IgD-negative memory B cell (primary cell): ENCODE measurements at regions not wholly inside any gene's neighbourhood (a gene's known extent, or its start where the extent isn't known, plus 50 kb on each side); places are given as distances from the start of the nearest gene placed in this dataset.
"Not testable (repeated sequence)": the region's sequence is repeated elsewhere in the genome, so short reads cannot be mapped to it uniquely, and the experiment has no call there.

Experiments
- H3K27ac Mint-ChIP-seq, 3 donors: one replicate each; pipeline ENCODE4 v1.8.0; 2020 to 2022; ENCODE audit warnings: mild to moderate bottlenecking in 3 of 3, mixed read lengths in 3 of 3, moderate library complexity in 1 of 3
- H3K27me3 Mint-ChIP-seq: one replicate; pipeline ENCODE4 v1.8.0; 2021; ENCODE audit warnings: mixed read lengths
- H3K36me3 Mint-ChIP-seq: one replicate; pipeline ENCODE4 v1.8.0; 2020; ENCODE audit warnings: mild to moderate bottlenecking, mixed read lengths
- H3K4me1 Mint-ChIP-seq, 3 donors: one replicate each; pipeline ENCODE4 v1.8.0; 2020 to 2022; ENCODE audit warnings: mixed read lengths in 3 of 3, mild to moderate bottlenecking in 1 of 3
- H3K4me3 Mint-ChIP-seq, 4 donors: one replicate each; pipeline ENCODE4 v1.8.0; 2020 to 2022; ENCODE audit warnings: mild to moderate bottlenecking in 4 of 4, mixed read lengths in 4 of 4, moderate library complexity in 3 of 4
- H3K9me3 Mint-ChIP-seq, 3 donors: one replicate each; pipeline ENCODE4 v1.8.0; 2020 to 2021; ENCODE audit warnings: mixed read lengths in 3 of 3, mild to moderate bottlenecking in 1 of 3

DNA sequence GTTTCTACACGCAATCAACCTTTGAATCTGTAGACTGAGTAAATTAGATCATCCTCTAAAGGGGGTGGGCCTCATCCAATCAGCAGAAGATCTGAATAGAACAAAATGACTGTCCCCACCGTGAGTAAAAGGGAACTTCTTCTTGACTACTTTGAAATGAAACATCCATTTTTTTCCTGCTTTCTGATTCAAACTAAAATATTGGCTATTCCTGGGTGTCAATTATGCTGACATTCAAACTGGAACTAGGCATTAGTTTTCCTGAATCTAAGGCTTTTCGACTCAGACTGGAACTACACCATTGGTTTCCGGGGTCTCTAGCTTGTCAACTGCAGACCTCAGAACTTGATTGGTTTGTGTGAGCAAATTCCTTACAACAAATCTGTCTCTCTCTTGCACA is 772.2 kb upstream of the CDH10 start:
- Mint-ChIP-seq H3K9me3 (peaks cover 0 to 14% (median 10%) of the 10 kb centered on the region in 3 donors), H3K4me3 (no peak overlapping the region), H3K27me3 (no peaks in the 10 kb centered on the region), H3K27ac (no peak overlapping the region), H3K4me1 (no peaks in the 10 kb centered on the region), H3K36me3 (no peaks in the 10 kb centered on the region)

DNA sequence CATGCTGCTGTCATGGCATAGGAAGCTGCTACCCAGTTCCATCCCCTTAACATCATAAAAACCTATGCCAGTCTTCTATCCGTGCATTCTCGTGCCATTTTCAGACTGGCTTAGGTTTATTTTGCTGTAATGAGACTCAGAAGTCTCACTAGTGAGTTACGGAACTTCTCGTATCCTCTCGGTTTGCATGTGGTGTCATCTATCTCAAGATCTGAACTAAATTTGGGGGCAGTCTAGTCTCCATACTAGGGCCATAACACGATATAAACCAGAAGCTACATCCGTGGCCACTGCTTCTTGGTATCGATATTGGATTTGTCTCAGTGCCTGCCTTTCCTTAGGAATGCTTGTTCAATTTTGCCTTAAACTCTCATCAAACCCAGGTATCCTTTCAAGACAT is 771.2 kb upstream of the CDH10 start:
- Mint-ChIP-seq H3K27me3 (no peaks in the 10 kb centered on the region), H3K36me3 (no peaks in the 10 kb centered on the region), H3K4me3 (no peak overlapping the region), H3K4me1 (no peaks in the 10 kb centered on the region), H3K9me3 (peaks cover 3 to 21% (median 12%) of the 10 kb centered on the region in 3 donors), H3K27ac (no peak overlapping the region)

DNA sequence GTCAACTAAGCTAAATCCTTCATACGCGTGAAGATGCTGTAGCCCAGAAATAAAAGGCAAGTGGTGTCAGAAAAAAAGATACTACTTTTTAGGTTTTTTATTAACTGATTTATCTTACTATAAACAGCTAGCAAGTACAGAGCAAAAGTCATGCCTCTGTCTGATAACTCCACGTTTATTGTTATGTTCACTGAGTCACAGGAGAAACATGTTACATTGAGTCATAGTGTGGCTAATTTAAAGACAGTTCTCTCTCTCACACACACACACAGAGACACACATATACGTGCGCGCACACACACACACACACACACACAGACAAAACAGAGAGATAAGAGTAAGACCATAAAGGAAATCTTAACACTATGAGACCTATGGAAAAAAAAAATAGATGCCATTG is 770.0 kb upstream of the CDH10 start:
- Mint-ChIP-seq H3K9me3 (peaks cover 3 to 22% (median 12%) of the 10 kb centered on the region in 3 donors), H3K27me3 (no peaks in the 10 kb centered on the region), H3K4me3 (no peak overlapping the region), H3K4me1 (no peaks in the 10 kb centered on the region), H3K27ac (no peak overlapping the region), H3K36me3 (no peaks in the 10 kb centered on the region)

GRCh38 chr5:25412116-25412661 is 767.4 kb upstream of the CDH10 start:
- H3K4me3 Mint-ChIP-seq: no peak overlapping the region
- no peak overlapping the region for H3K27ac Mint-ChIP-seq
- no peaks in the 10 kb centered on the region for H3K36me3 Mint-ChIP-seq
- peaks cover 5 to 30% (median 12%) of the 10 kb centered on the region in 3 donors for H3K9me3 Mint-ChIP-seq
- no peaks in the 10 kb centered on the region for H3K27me3 Mint-ChIP-seq
- no peaks in the 10 kb centered on the region for H3K4me1 Mint-ChIP-seq

- H3K36me3 Mint-ChIP-seq, H3K4me1 Mint-ChIP-seq, H3K27me3 Mint-ChIP-seq, H3K4me3 Mint-ChIP-seq, H3K27ac Mint-ChIP-seq: not testable (repeated sequence)
- H3K9me3 Mint-ChIP-seq: peaks cover 5 to 33% (median 9%) of the 10 kb centered on the region in 3 donors
Observed at GRCh38 chr5:25407365-25407764, 762.6 kb upstream of the CDH10 start.

DNA sequence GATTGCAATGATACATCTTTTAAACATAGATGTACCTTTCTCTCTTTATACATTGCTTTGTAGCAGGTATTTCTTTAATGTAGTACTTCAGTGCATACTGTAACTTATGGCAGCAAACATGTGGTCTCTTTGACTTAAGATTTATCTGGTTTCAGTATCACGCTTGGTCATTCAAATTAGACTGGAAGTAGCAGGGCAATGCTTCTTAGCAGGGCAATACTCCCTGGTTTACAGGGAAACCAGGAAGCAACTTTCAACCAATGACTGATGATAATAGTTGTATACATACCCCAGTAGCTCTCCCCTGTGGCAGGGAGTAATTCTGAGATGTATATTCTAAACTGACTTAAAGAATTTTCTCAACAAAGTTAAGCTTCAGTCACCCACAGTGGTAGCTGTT is 761.1 kb upstream of the CDH10 start:
- Mint-ChIP-seq H3K4me1 (no peaks in the 10 kb centered on the region), H3K9me3 (peaks cover 2 to 21% (median 5%) of the 10 kb centered on the region in 3 donors), H3K27me3 (no peaks in the 10 kb centered on the region), H3K36me3 (no peaks in the 10 kb centered on the region), H3K27ac (no peak overlapping the region), H3K4me3 (no peak overlapping the region)

DNA sequence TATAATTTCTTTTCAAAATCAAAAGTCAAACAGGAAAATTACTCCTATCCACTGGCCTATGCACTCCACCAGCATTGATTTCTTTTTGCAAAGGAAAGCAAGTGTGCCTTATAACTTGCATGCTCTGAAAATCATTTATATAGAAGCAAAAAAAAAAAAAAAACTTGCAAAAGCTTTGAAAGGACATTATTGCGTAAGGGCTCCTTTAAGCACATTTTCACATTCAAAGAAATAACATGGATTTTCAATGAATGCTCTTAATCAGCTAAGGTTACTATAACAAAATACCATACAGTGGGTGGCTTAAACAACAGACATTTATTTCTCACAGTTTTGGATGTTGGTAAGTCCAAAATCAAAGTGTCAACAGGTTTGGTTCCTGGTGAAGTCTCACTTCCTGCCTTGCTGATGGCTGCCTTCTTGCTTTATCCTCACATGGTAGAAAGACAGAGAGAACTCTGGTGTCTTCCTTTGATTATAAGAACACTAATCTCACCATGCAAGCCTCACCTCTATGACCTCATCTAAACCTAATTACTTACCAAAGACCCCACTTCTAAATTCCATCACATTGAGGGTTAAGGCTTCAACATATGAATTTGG is 755.2 kb upstream of the CDH10 start:
- no peaks in the 10 kb centered on the region for H3K27me3 Mint-ChIP-seq
- H3K4me3 Mint-ChIP-seq: no peak overlapping the region
- H3K27ac Mint-ChIP-seq: no peak overlapping the region
- H3K4me1 Mint-ChIP-seq: no peaks in the 10 kb centered on the region
- peaks cover 0 to 16% (median 7%) of the 10 kb centered on the region in 3 donors for H3K9me3 Mint-ChIP-seq
- no peaks in the 10 kb centered on the region for H3K36me3 Mint-ChIP-seq

DNA sequence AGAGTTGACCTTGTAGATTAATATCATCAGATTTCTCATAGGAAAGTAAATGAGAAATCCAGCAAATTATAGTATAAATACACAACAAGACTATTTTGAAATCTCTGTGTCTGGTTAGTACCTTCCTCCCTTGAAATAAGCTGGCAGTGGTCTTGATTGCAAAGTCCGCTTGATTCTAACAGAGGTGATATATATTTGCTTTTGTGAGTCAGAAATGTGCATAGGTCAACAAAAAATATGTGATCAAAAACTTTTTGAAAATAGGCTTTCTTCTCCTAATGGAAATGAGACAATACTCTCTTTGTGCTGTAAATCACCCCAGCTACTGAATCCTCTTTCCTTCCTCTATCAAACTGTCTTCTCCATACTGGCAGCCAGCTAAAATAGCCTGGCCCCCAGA is 749.2 kb upstream of the CDH10 start:
- H3K9me3 Mint-ChIP-seq: peaks cover 0 to 17% (median 6%) of the 10 kb centered on the region in 3 donors

GRCh38 chr5:25393256-25393655 is 748.5 kb upstream of the CDH10 start:
- no peak overlapping the region for H3K27ac Mint-ChIP-seq
- H3K4me3 Mint-ChIP-seq: no peak overlapping the region
- H3K36me3 Mint-ChIP-seq: peaks cover 1% of the 10 kb centered on the region
- no peaks in the 10 kb centered on the region for H3K4me1 Mint-ChIP-seq
- peaks cover 0 to 16% (median 6%) of the 10 kb centered on the region in 3 donors for H3K9me3 Mint-ChIP-seq
- H3K27me3 Mint-ChIP-seq: no peaks in the 10 kb centered on the region

More for the DNA sequence above, 749.2 kb upstream of the CDH10 start:
- Mint-ChIP-seq H3K27me3 (no peaks in the 10 kb centered on the region), H3K4me1 (no peaks in the 10 kb centered on the region), H3K27ac (no peak overlapping the region), H3K4me3 (no peak overlapping the region), H3K36me3 (peaks cover 1% of the 10 kb centered on the region)

- Mint-ChIP-seq H3K27me3 (no peaks in the 10 kb centered on the region), H3K4me1 (no peaks in the 10 kb centered on the region), H3K27ac (no peak overlapping the region), H3K4me3 (peak overlapping the region in 1 of 4 donors; percentile 41), H3K9me3 (peaks cover 4 to 18% (median 10%) of the 10 kb centered on the region in 3 donors), H3K36me3 (peaks cover 1% of the 10 kb centered on the region)
Observed at GRCh38 chr5:25387953-25388352, 743.2 kb upstream of the CDH10 start.

DNA sequence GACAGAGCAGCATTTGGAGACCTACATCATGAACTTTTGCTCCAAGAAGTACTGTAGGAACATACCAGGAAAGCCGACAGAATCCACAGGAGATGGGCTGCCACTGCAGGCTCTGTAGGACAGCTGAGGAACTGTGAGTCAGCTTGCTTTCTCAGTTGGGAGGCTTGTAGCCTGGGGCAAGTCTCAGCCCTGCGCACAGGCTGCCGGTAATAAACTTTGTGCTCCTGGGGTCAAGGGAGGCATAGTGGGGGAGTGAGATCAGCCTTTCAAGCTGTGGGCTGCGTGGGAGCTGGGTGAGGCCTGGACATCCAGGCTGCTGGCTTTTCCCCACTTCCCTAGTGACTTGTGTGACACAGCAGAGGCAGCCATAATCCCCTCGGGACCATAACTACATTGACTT is 718.0 kb upstream of the CDH10 start:
- no peak overlapping the region for H3K27ac Mint-ChIP-seq
- H3K36me3 Mint-ChIP-seq: no peaks in the 10 kb centered on the region
- no peaks in the 10 kb centered on the region for H3K4me1 Mint-ChIP-seq
- peaks cover 2 to 14% (median 7%) of the 10 kb centered on the region in 3 donors for H3K9me3 Mint-ChIP-seq
- no peaks in the 10 kb centered on the region for H3K27me3 Mint-ChIP-seq
- H3K4me3 Mint-ChIP-seq: no peak overlapping the region

DNA sequence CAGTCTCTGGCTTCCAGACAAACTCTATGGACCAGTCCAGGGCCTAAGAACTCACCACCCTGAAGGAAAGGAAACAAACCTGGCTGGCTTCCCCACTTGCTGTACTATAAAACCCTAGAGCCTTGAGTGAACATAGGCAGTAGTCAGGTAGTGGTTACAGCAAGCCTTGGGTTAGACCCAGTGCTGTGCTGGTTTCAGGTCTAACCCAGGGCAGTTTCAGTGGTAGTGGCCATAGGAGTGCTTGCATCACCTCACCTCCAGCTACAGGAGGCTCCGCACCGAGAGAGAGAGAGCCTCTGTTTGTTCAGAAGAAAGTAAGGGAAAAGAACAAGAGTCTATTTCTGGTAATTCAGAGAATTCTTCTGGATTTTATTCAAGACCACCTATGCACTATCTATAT is 714.1 kb upstream of the CDH10 start:
- no peaks in the 10 kb centered on the region for H3K27me3 Mint-ChIP-seq
- no peak overlapping the region for H3K4me3 Mint-ChIP-seq

DNA sequence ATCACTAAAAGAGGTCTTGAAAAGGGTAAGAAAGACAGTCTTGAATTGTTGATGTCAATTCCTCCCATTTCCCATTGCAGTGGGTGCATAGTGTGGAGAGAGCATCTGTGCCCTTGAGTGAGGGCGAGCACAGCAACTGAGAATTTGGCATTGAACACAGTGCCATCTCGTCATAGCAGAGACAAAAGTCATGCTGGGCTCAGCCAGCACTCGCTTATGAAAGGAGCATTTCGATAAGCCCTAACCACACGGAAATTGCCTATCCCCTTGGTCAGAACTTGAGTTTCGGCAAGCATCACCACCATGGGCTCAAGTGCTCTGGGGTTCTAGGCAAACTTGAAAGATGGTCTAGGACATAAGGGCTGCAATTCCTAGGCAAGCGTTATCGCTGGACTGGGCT is 712.8 kb upstream of the CDH10 start:
- Mint-ChIP-seq H3K27ac (no peak overlapping the region), H3K36me3 (no peaks in the 10 kb centered on the region), H3K27me3 (no peaks in the 10 kb centered on the region), H3K4me1 (peaks cover 0 to 5% (median 0%) of the 10 kb centered on the region in 3 donors), H3K9me3 (peaks cover 0 to 16% (median 5%) of the 10 kb centered on the region in 3 donors), H3K4me3 (no peak overlapping the region)

More for the DNA sequence above, 714.1 kb upstream of the CDH10 start:
- Mint-ChIP-seq H3K4me1 (no peaks in the 10 kb centered on the region), H3K9me3 (peaks cover 4 to 20% (median 5%) of the 10 kb centered on the region in 3 donors), H3K27ac (no peak overlapping the region), H3K36me3 (no peaks in the 10 kb centered on the region)

DNA sequence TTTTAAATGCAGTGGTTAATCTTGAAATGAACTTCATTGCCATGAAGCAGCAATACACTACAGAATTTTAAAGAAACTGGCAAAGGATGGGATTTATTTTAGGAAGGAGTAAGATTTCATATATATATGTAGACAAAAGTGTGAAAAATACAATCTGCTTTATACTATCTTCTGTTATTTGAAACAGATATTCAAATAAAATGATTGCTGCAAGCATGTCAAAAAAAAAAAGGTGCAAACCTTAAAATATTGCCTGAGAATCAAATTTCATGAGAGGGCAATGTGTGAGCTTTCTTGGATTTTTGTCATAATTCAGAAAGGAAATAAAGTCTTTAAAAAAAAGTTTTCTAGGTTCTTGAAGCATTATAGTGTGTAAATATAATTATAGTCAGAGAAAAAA is 705.0 kb upstream of the CDH10 start:
- peaks cover 0 to 5% (median 0%) of the 10 kb centered on the region in 3 donors for H3K4me1 Mint-ChIP-seq
- no peaks in the 10 kb centered on the region for H3K36me3 Mint-ChIP-seq
- no peaks in the 10 kb centered on the region for H3K27me3 Mint-ChIP-seq
- H3K27ac Mint-ChIP-seq: no peak overlapping the region
- no peak overlapping the region for H3K4me3 Mint-ChIP-seq
- peaks cover 0 to 3% (median 2%) of the 10 kb centered on the region in 3 donors for H3K9me3 Mint-ChIP-seq

- Mint-ChIP-seq H3K4me3 (no peak overlapping the region), H3K9me3 (peaks cover 0 to 6% (median 3%) of the 10 kb centered on the region in 3 donors), H3K27me3 (no peaks in the 10 kb centered on the region), H3K4me1 (no peaks in the 10 kb centered on the region), H3K36me3 (peaks cover 2% of the 10 kb centered on the region), H3K27ac (no peak overlapping the region)
Observed at GRCh38 chr5:25345240-25345771, 700.5 kb upstream of the CDH10 start.

DNA sequence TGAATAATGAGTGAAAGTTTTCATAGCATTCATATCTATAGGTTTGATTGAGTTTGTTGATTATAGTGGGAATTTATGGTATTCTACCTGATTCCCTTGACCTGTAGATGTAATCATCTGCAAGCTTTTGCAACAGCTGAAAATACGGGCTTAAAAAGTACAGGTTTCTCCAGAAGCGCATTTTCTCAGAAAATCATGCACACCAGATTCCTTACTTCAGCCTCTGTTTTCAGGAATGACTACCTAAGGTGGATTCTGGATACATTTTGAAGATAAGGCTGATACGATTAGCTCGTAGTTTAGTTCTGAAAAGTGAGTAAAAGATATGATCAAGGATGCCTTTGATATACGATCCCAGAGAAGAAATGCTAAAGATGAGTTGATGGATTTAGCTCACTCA is 694.8 kb upstream of the CDH10 start:
- peaks cover 2 to 14% (median 3%) of the 10 kb centered on the region in 3 donors for H3K9me3 Mint-ChIP-seq
- no peaks in the 10 kb centered on the region for H3K4me1 Mint-ChIP-seq
- no peak overlapping the region for H3K4me3 Mint-ChIP-seq
- peaks cover 2% of the 10 kb centered on the region for H3K36me3 Mint-ChIP-seq
- no peak overlapping the region for H3K27ac Mint-ChIP-seq
- no peaks in the 10 kb centered on the region for H3K27me3 Mint-ChIP-seq
